Stomach (tissue), 8 donors: ENCODE measurements at regions not wholly inside any gene's neighbourhood (a gene's known extent, or its start where the extent isn't known, plus 50 kb on each side); places are given as distances from the start of the nearest gene placed in this dataset.

ENCODE experiments used
- DNase-seq, 2 donors: peaks; one replicate each; pipeline versions ENCODE4 v3.0.0 to v3.0.0-alpha.2; 2013 to 2019
- H3K27ac ChIP-seq, 5 donors: fragments of 200-600 bp in 4 of 5; sonication (generic) in 4 of 5; one replicate each; pipeline ENCODE4 v1.5.1; 2013 to 2019; ENCODE audit warnings: mild to moderate bottlenecking in 1 of 5, moderate library complexity in 1 of 5
- H3K27me3 ChIP-seq, 3 donors: fragments of 200-600 bp; sonication (generic); one replicate each; pipeline ENCODE4 v1.5.1; 2017 to 2019; ENCODE audit warnings: mixed run types in 1 of 3
- H3K36me3 ChIP-seq, 4 donors: fragments of 200-600 bp; sonication (generic); 1 replicate in 3 of 4; 2 replicates in 1 of 4; pipeline ENCODE4 v1.5.1; 2016 to 2019
- H3K4me1 ChIP-seq, 4 donors: fragments of 200-600 bp; sonication (generic); one replicate each; pipeline ENCODE4 v1.5.1; 2016 to 2019
- H3K4me3 ChIP-seq, 4 donors: fragments of 200-600 bp; sonication (generic) in 3 of 4; one replicate each; pipeline ENCODE4 v1.5.1; 2016 to 2019; ENCODE audit warnings: mild to moderate bottlenecking in 1 of 4
- H3K9me3 ChIP-seq, 4 donors: fragments of 200-600 bp; sonication (generic); one replicate each; pipeline ENCODE4 v1.5.1; 2016 to 2019
- CTCF ChIP-seq, 7 experiments: fragments of 450-650 bp in 4 of 7; fragments of 200-600 bp in 3 of 7; sonication (generic) in 3 of 7; IDR thresholded peaks; one replicate each; pipeline ENCODE4 v1.5.1; 2016 to 2019; ENCODE audit warnings: antibody characterized with exemption in 7 of 7, control low read depth in 2 of 7, mild to moderate bottlenecking in 1 of 7
- EP300 ChIP-seq: sonication (generic); formaldehyde crosslinking; IDR thresholded peaks from one replicate; pipeline ENCODE4 v1.6.1; 2017; ENCODE audit warnings: antibody characterized with exemption
- POLR2A ChIP-seq, 4 donors: fragments of 450-650 bp; IDR thresholded peaks; one replicate each; pipeline ENCODE4 v1.6.1; 2016; ENCODE audit warnings: antibody characterized with exemption in 4 of 4, control low read depth in 2 of 4, mild to moderate bottlenecking in 1 of 4, moderate library complexity in 1 of 4
- POLR2AphosphoS5 ChIP-seq, 3 donors: sonication (generic); formaldehyde crosslinking; IDR thresholded peaks; one replicate each; pipeline ENCODE4 v1.6.1; 2016; ENCODE audit warnings: antibody characterized with exemption in 3 of 3
- WGBS, 5 donors: extraction: QIAGEN DNeasy Blood & Tissue Kit in 3 of 5; methylation state at CpG; one replicate each; pipeline versions ENCODE4 v1.1.5 to v1.1.7; 2013 to 2018; 5-methylcytosine and 5-hydroxymethylcytosine counted together
- intact Hi-C: fragments of 100-400 bp; cut with DNase I; formaldehyde crosslinking; loops from one replicate; pipeline ENCODE4 v1.15.1; 2023; ENCODE audit warnings: low total_unique reads
- donor health status: healthy with polysubstance abuse.
- donor health status: Bipolar disorder and iron deficiency.
- donor health status: healthy.

DNA sequence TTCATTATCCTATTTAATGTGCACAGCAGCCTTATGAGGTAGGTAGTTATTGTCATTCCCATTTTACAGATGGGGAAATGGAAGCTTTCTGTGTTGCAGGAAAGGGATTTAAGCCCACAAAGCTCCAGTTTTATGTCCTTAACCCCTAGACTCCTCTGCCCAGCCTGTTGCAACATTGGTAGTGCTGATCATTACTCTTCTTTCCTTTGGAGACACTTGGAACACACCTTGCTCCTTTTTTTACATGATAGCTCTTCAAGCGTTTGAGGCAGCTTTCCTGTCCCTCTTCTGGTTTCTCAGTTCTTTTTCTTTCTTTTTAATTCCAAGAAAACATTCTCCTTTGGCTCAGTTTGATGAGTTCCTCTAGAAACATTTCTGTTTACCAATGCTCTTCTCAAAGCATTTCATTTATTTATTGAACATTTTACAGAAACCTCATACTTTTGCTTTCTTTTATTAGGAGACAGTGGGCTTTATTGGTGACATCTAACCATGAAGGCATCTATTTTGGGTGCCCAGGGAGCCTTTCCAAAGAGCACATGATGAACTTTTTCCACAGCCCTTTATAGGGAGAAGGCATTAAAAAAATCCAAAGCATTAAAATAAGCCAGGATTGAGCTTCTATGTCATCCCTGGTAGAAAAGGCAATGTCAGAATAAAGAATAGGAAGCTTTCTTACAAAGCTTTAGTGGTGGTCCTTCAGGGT lies 218.0 kb downstream of the TMEM38B start:
- Histone ChIP-seq H3K27ac (no peak overlapping the region), H3K27me3 (no peaks in the 10 kb centered on the region), H3K9me3 (no peaks in the 10 kb centered on the region), H3K4me1 (peaks cover 0 to 9% (median 0%) of the 10 kb centered on the region in 4 donors), H3K4me3 (no peak overlapping the region), H3K36me3 (no peaks in the 10 kb centered on the region)
- no peak for DNase-seq
- intact Hi-C loops, result no loop called here
- TF ChIP-seq EP300, result no peak
- no peak for TF ChIP-seq POLR2A (IDR thresholded peaks at IDR 0.05)
- no peak for TF ChIP-seq POLR2AphosphoS5 (IDR thresholded peaks at IDR 0.05)
- no peak for TF ChIP-seq CTCF (IDR thresholded peaks at IDR 0.05)
- 62 to 88% (median 69%) methylated on average over 1 of the region's 1 CpG for WGBS, 5 donors

DNA sequence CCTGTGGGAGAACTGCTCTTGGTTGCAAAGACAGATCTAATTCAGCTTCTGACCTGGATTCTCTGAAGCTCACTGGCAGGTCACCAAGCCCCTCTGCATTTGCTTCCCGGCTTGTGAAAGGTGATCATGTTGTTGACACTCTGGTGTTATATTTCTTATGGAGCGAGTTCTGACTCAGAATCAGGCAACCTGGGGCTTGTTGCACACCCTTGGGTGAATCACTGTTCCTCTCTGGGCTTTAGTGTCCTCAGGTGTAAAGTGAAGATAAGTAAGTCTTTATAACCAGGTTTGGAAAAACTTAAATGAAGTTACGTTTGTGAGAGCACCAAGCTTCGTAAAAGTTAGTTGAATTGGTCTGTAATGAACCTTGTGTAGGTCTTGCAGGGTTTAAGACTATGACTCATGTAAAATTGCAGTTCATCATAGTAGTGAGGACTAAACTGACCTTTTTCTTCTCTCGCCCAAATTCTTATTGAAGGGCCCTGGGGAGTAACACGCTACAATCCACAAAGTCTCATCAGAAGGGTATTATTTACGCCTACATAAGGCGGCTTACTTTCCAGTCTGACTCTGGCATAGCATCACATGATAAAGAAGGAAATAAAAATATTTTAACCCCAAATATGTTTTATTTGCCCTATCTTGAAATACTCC lies 218.6 kb downstream of the TMEM38B start:
- intact Hi-C loops, result no loop called here
- Histone ChIP-seq H3K4me1 (peaks cover 0 to 9% (median 0%) of the 10 kb centered on the region in 4 donors), H3K4me3 (no peak overlapping the region), H3K9me3 (no peaks in the 10 kb centered on the region), H3K36me3 (no peaks in the 10 kb centered on the region), H3K27ac (no peak overlapping the region), H3K27me3 (no peaks in the 10 kb centered on the region)
- WGBS, 5 donors, result 73 to 83% (median 77%) methylated on average over 8 of the region's 8 CpGs
- no peak for DNase-seq
- TF ChIP-seq POLR2AphosphoS5 (IDR thresholded peaks at IDR 0.05), result no peak
- TF ChIP-seq POLR2A (IDR thresholded peaks at IDR 0.05), result no peak
- no peak for TF ChIP-seq EP300
- no peak for TF ChIP-seq CTCF (IDR thresholded peaks at IDR 0.05)

DNA sequence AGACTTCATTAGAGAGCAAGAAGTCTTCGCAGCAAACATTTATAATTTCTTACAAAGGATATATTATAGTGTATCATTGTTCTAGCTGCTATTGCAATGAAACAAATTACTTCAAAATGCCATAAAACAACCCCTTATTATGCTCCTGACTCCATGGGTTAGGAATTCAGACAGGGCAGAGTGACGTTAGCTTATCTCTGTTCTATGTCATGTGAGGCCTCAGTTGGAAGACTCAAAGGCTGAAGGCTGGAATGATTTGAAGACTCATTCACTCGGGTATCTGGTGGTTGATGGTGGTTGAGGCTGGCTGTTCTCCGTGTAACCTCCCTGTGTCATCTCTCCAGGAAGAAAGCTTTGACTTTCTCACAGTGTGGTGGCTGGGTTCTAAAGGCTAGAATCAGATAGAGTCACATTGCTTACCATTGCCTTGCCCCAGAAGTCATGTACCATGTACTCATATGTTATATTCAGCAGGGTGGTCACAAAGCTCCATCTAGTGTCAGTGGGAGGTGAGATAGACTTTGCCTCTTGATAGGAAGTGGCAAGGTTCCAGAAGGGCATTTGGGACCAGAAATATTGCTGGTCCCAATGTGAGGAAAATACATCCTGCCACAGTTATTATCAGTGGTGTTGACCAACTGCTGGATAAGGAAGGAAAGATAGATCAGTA lies 226.9 kb downstream of the TMEM38B start:
- 48 to 64% (median 61%) methylated on average over 4 of the region's 4 CpGs for WGBS, 5 donors
- no peaks in the 10 kb centered on the region for H3K9me3 ChIP-seq
- H3K4me3 ChIP-seq, result no peak overlapping the region
- H3K27me3 ChIP-seq, result no peaks in the 10 kb centered on the region
- no peaks in the 10 kb centered on the region for H3K4me1 ChIP-seq
- TF ChIP-seq CTCF (IDR thresholded peaks at IDR 0.05) (no peak), EP300 (no peak), POLR2AphosphoS5 (IDR thresholded peaks at IDR 0.05) (no peak), POLR2A (IDR thresholded peaks at IDR 0.05) (no peak)
- H3K27ac ChIP-seq, result no peak overlapping the region
- intact Hi-C loops, result no loop called here
- H3K36me3 ChIP-seq, result no peaks in the 10 kb centered on the region
- DNase-seq, result no peak

DNA sequence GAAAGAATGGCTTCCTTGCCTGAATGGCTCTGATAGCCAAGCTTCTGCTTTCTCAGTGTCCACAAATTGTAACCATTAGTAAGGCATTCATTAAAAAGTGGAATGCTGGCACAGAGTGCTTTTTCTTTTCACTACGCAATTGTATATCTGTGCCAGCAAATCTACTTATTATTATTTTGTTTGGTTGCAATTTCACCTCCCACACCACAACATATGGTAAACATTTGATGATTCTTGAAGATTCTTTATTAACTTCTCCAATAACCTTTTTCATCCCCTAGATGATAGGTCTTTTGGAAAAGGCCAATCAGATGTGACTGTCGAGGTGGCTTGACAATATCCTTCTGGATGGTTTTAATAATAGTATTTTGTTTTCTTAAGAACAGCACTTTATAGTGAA lies 234.1 kb downstream of the TMEM38B start:
- Histone ChIP-seq H3K36me3 (no peaks in the 10 kb centered on the region), H3K4me3 (no peak overlapping the region), H3K27ac (no peak overlapping the region), H3K27me3 (no peaks in the 10 kb centered on the region), H3K4me1 (no peaks in the 10 kb centered on the region), H3K9me3 (peaks cover 0 to 12% (median 5%) of the 10 kb centered on the region in 4 donors)
- no peak for DNase-seq
- intact Hi-C loops, result no loop called here
- no peak for TF ChIP-seq POLR2A (IDR thresholded peaks at IDR 0.05)
- no peak for TF ChIP-seq EP300
- no peak for TF ChIP-seq POLR2AphosphoS5 (IDR thresholded peaks at IDR 0.05)
- TF ChIP-seq CTCF (IDR thresholded peaks at IDR 0.05), result no peak
- WGBS, 5 donors, result 62 to 81% (median 80%) methylated on average over 2 of the region's 2 CpGs
